ENCODE measurements at regions not wholly inside any gene's neighbourhood (a gene's known extent, or its start where the extent isn't known, plus 50 kb on each side); places are given as distances from the start of the nearest gene placed in this dataset.

- intact Hi-C loops (cut with micrococcal nuclease), result no loop called here
- Histone ChIP-seq H3K4me3 (ENCODE audit: control extremely low read depth in 1 of 5, extremely low read depth in 1 of 5, insufficient read depth in 1 of 5, low read depth in 2 of 5, low read length in 4 of 5) (no peak overlapping the region), H3K27ac (ENCODE audit: low read length in 2 of 2) (no peak overlapping the region), H3K27me3 (replicated peaks in 1 of 4; ENCODE audit: control extremely low read depth in 1 of 4, control insufficient read depth in 3 of 4, insufficient read depth in 4 of 4, low read length in 3 of 4) (no peaks in the 10 kb centered on the region), H3K4me1 (ENCODE audit: control insufficient read depth in 2 of 2, insufficient read depth in 2 of 2, low read length in 2 of 2) (no peaks in the 10 kb centered on the region), H3K4me2 (replicated peaks; ENCODE audit: low read depth, low read length, poor library complexity, severe bottlenecking) (no peak overlapping the region), H2AFZ (ENCODE audit: insufficient read depth, low read depth, low read length, poor library complexity, severe bottlenecking) (no peak overlapping the region), H4K20me1 (ENCODE audit: control insufficient read depth, insufficient read depth, low read length, poor library complexity, severe bottlenecking) (no peaks in the 10 kb centered on the region), H3K36me3 (replicated peaks in 1 of 2; ENCODE audit: control extremely low read depth in 1 of 2, control insufficient read depth in 1 of 2, extremely low read depth in 1 of 2, insufficient read depth in 2 of 2, low read length in 1 of 2) (no peaks in the 10 kb centered on the region), H3K79me2 (ENCODE audit: control insufficient read depth, insufficient read depth, low read length) (no peaks in the 10 kb centered on the region), H3K9me3 (ENCODE audit: control extremely low read depth in 1 of 3, control insufficient read depth in 2 of 3, insufficient read depth in 1 of 3, low read length in 2 of 3) (no peaks in the 10 kb centered on the region), H3K9ac (ENCODE audit: low read length) (no peak overlapping the region)
- TF ChIP-seq EZH2 (IDR thresholded peaks at IDR 0.05; ENCODE audit: borderline replicate concordance, insufficient read depth, low read depth, low read length, poor library complexity, severe bottlenecking) (no peak), CTCF (IDR thresholded peaks at IDR 0.05) (no peak)
- no peak for DNase-seq
- no peak for ATAC-seq (ENCODE audit: low read depth)
- no peaks in the 10 kb centered on the region for H3K27me3 Mint-ChIP-seq
- H3K4me1 Mint-ChIP-seq, result no peaks in the 10 kb centered on the region
- peaks cover 11% of the 10 kb centered on the region for H3K9me3 Mint-ChIP-seq (ENCODE audit: insufficient read depth)
- ChIA-PET POLR2A (no interaction called here), CTCF (no interaction called here)
- no peak overlapping the region for H3K4me3 Mint-ChIP-seq
- no peak overlapping the region for H3K27ac Mint-ChIP-seq
Observed at GRCh38 chr18:28510210-28510609, 333.3 kb upstream of the CDH2 start.

- Mint-ChIP-seq H3K4me1 (no peaks in the 10 kb centered on the region), H3K9me3 (ENCODE audit: insufficient read depth) (peaks cover 4% of the 10 kb centered on the region), H3K4me3 (no peak overlapping the region), H3K27me3 (no peaks in the 10 kb centered on the region), H3K27ac (no peak overlapping the region)
- Histone ChIP-seq H4K20me1 (ENCODE audit: control insufficient read depth, insufficient read depth, low read length, poor library complexity, severe bottlenecking) (no peaks in the 10 kb centered on the region), H3K9me3 (ENCODE audit: control extremely low read depth in 1 of 3, control insufficient read depth in 2 of 3, insufficient read depth in 1 of 3, low read length in 2 of 3) (no peaks in the 10 kb centered on the region), H3K27me3 (replicated peaks in 1 of 4; ENCODE audit: control extremely low read depth in 1 of 4, control insufficient read depth in 3 of 4, insufficient read depth in 4 of 4, low read length in 3 of 4) (no peaks in the 10 kb centered on the region), H3K36me3 (replicated peaks in 1 of 2; ENCODE audit: control extremely low read depth in 1 of 2, control insufficient read depth in 1 of 2, extremely low read depth in 1 of 2, insufficient read depth in 2 of 2, low read length in 1 of 2) (no peaks in the 10 kb centered on the region), H3K27ac (ENCODE audit: low read length in 2 of 2) (no peak overlapping the region), H3K9ac (ENCODE audit: low read length) (no peak overlapping the region), H2AFZ (ENCODE audit: insufficient read depth, low read depth, low read length, poor library complexity, severe bottlenecking) (no peak overlapping the region), H3K4me3 (ENCODE audit: control extremely low read depth in 1 of 5, extremely low read depth in 1 of 5, insufficient read depth in 1 of 5, low read depth in 2 of 5, low read length in 4 of 5) (no peak overlapping the region), H3K4me1 (ENCODE audit: control insufficient read depth in 2 of 2, insufficient read depth in 2 of 2, low read length in 2 of 2) (no peaks in the 10 kb centered on the region), H3K4me2 (replicated peaks; ENCODE audit: low read depth, low read length, poor library complexity, severe bottlenecking) (no peak overlapping the region), H3K79me2 (ENCODE audit: control insufficient read depth, insufficient read depth, low read length) (no peaks in the 10 kb centered on the region)
- DNase-seq (no peak), ATAC-seq (ENCODE audit: low read depth) (no peak)
- TF ChIP-seq CTCF (IDR thresholded peaks at IDR 0.05) (no peak), EZH2 (IDR thresholded peaks at IDR 0.05; ENCODE audit: borderline replicate concordance, insufficient read depth, low read depth, low read length, poor library complexity, severe bottlenecking) (no peak)
- ChIA-PET CTCF (no interaction called here), POLR2A (no interaction called here)
- intact Hi-C loops (cut with micrococcal nuclease), result no loop called here
- WGBS (ENCODE audit: insufficient coverage), result 80% methylated on average over 1 of the region's 4 CpGs
Observed at GRCh38 chr18:28504066-28504465, 327.1 kb upstream of the CDH2 start.

Data from B cell (primary cell).